GM23338 (cell line): ENCODE measurements at regions not wholly inside any gene's neighbourhood (a gene's known extent, or its start where the extent isn't known, plus 50 kb on each side); places are given as distances from the start of the nearest gene placed in this dataset.

Experiments
- CREB1 ChIP-seq: fragments of 250-450 bp; sonication (Bioruptor Pico); IDR thresholded peaks from 2 replicates; pipeline ENCODE4 v1.5.0; 2020; ENCODE audit warnings: low read depth, mild to moderate bottlenecking, moderate library complexity
- EZH2 ChIP-seq: fragments of 200-600 bp; sonication (generic); IDR thresholded peaks from one replicate; pipeline ENCODE4 v1.8.0; 2017; ENCODE audit warnings: antibody characterized with exemption, mild to moderate bottlenecking, low read depth; ENCODE audit not compliant: unreplicated experiment
- EZH2phosphoT487 ChIP-seq: fragments of 200-600 bp; sonication (generic); IDR thresholded peaks from one replicate; pipeline ENCODE4 v1.8.1; 2018; ENCODE audit warnings: antibody characterized with exemption; ENCODE audit not compliant: unreplicated experiment
- POLR2AphosphoS5 ChIP-seq: IDR thresholded peaks from 2 replicates; pipeline ENCODE4 v1.6.1; 2016; ENCODE audit warnings: antibody characterized with exemption, low read depth
- ZNF114 ChIP-seq: fragments of 250-450 bp; sonication (Bioruptor Pico); IDR thresholded peaks from 2 replicates; pipeline ENCODE4 v1.5.0; 2020; ENCODE audit warnings: mild to moderate bottlenecking, moderate library complexity
- TF ChIP-seq, protein P1 (sequence below), 2 experiments: fragments of 200-600 bp in 1 of 2; sonication (generic) in 1 of 2; conservative IDR thresholded peaks; 2 replicates each; pipeline versions ENCODE4 v1.5.1 to v1.6.1; 2016 to 2017; ENCODE audit warnings: antibody characterized with exemption in 2 of 2, low read depth in 2 of 2, mild to moderate bottlenecking in 2 of 2, moderate library complexity in 1 of 2

GRCh38 chr15:97014001-97014400 is 683.5 kb downstream of the NR2F2 start:
- TF ChIP-seq, protein P1, sequence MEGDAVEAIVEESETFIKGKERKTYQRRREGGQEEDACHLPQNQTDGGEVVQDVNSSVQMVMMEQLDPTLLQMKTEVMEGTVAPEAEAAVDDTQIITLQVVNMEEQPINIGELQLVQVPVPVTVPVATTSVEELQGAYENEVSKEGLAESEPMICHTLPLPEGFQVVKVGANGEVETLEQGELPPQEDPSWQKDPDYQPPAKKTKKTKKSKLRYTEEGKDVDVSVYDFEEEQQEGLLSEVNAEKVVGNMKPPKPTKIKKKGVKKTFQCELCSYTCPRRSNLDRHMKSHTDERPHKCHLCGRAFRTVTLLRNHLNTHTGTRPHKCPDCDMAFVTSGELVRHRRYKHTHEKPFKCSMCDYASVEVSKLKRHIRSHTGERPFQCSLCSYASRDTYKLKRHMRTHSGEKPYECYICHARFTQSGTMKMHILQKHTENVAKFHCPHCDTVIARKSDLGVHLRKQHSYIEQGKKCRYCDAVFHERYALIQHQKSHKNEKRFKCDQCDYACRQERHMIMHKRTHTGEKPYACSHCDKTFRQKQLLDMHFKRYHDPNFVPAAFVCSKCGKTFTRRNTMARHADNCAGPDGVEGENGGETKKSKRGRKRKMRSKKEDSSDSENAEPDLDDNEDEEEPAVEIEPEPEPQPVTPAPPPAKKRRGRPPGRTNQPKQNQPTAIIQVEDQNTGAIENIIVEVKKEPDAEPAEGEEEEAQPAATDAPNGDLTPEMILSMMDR (conservative IDR thresholded peaks at IDR 0.05; ENCODE audit: low read depth in 2 of 2), result no peak
- TF ChIP-seq CREB1 (CRISPR knock-in tag), result no peak
- TF ChIP-seq POLR2AphosphoS5, result no peak
- no peak for TF ChIP-seq ZNF114 (CRISPR knock-in tag)
- TF ChIP-seq EZH2, result no peak
- TF ChIP-seq EZH2phosphoT487, result no peak
